ENCODE measurements at regions not wholly inside any gene's neighbourhood (a gene's known extent, or its start where the extent isn't known, plus 50 kb on each side); places are given as distances from the start of the nearest gene placed in this dataset.

DNA sequence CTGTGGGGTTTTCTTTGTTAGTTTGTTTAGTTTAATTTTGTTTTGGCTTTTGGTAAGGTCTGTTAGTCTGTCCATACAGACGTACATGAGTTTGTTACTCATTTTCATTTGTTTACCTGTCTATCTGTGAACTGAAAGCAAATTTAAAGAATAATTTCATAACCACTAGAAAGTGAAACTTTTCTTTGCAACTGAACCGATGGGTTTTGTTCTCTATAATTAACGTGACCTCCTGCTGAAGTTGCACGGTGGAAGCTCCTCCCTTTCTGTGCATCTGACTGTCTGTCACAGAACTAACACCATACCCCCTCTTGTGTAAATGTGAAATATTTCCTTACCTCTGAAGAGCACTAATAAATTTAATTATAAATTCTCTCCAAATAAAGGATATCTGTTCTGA is 595.5 kb downstream of the GALC start:
- TF ChIP-seq, protein P1, sequence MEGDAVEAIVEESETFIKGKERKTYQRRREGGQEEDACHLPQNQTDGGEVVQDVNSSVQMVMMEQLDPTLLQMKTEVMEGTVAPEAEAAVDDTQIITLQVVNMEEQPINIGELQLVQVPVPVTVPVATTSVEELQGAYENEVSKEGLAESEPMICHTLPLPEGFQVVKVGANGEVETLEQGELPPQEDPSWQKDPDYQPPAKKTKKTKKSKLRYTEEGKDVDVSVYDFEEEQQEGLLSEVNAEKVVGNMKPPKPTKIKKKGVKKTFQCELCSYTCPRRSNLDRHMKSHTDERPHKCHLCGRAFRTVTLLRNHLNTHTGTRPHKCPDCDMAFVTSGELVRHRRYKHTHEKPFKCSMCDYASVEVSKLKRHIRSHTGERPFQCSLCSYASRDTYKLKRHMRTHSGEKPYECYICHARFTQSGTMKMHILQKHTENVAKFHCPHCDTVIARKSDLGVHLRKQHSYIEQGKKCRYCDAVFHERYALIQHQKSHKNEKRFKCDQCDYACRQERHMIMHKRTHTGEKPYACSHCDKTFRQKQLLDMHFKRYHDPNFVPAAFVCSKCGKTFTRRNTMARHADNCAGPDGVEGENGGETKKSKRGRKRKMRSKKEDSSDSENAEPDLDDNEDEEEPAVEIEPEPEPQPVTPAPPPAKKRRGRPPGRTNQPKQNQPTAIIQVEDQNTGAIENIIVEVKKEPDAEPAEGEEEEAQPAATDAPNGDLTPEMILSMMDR (IDR thresholded peaks at IDR 0.05; ENCODE audit: insufficient read depth, low read length, missing control alignments): no peak
- POLR2A ChIA-PET: no interaction called here
- DNase-seq (ENCODE audit: low read depth, low spot score): no peak
- no peak overlapping the region for H3K4me3 ChIP-seq (ENCODE audit: low read depth, low read length)
- CTCF ChIA-PET: no interaction called here

DNA sequence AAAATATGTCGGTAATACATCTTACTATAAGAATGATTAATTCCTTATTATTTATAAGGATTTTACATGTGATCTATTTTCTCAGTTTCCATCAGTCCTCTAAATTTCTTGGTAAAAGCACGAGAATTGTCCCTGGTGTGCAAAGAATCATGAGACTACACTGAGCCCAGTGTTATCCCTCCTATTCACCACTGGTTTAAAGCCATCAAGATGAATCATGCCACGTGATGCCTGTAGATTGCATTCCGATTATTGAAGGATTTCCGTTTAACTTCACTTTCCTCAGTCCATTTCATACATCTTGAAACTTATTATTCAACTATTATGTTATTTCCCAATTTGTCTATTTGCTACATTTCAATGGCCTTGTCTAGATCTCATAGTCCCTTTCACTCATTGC is 601.9 kb downstream of the GALC start:
- no peak for DNase-seq (ENCODE audit: low read depth, low spot score)
- TF ChIP-seq, protein P1 (IDR thresholded peaks at IDR 0.05; ENCODE audit: insufficient read depth, low read length, missing control alignments): no peak
- no peak overlapping the region for H3K4me3 ChIP-seq (ENCODE audit: low read depth, low read length)
- ChIA-PET CTCF (no interaction called here), POLR2A (no interaction called here)

DNA sequence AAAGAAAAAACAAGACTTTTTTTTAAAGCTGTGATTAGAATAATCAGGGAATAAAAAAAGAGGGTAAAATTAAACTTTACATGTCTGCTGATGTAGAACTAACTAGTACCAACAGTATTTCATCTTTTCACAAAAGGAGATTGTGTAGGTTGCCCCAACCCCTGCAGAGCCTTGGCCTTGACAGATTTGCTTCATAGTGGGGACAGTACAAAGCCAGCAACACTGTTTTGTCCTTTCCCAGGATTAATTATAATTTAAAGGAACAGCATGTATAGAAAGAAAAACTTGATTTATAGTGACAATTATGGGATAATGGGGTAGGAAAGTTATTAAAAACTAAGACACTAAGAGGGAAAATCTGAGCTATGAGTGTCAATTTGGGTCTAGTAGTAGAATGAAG is 604.0 kb downstream of the GALC start:
- ChIA-PET CTCF (no interaction called here), POLR2A (no interaction called here)
- no peak for DNase-seq (ENCODE audit: low read depth, low spot score)
- TF ChIP-seq, protein P1 (IDR thresholded peaks at IDR 0.05; ENCODE audit: insufficient read depth, low read length, missing control alignments): no peak
- H3K4me3 ChIP-seq (ENCODE audit: low read depth, low read length): no peak overlapping the region

DNA sequence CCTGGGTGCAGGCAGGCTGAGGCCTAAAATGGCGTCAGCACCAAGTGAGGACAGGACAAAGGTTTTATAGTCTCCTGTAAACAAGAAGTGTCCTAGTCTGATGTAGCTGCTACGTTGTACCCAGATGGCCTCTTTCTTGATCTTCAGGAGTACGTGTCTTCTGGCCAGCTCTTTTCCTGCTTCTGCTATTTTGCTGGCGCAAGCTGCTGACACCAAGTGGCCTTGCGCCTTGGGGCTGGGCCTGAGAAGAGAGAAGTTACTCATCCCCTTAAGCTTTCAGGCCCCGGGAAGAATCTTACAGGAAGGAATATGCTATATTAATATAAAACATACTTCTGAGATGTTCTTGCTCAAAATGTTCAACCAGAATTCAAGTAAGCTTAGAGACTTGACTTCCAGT is 605.2 kb downstream of the GALC start:
- H3K4me3 ChIP-seq (ENCODE audit: low read depth, low read length): no peak overlapping the region
- DNase-seq (ENCODE audit: low read depth, low spot score): no peak
- CTCF ChIA-PET: no interaction called here
- TF ChIP-seq, protein P1 (IDR thresholded peaks at IDR 0.05; ENCODE audit: insufficient read depth, low read length, missing control alignments): no peak
- POLR2A ChIA-PET: no interaction called here

- DNase-seq (ENCODE audit: low read depth, low spot score): no peak
- no peak overlapping the region for H3K4me3 ChIP-seq (ENCODE audit: low read depth, low read length)
- ChIA-PET CTCF (no interaction called here), POLR2A (no interaction called here)
- TF ChIP-seq, protein P1 (IDR thresholded peaks at IDR 0.05; ENCODE audit: insufficient read depth, low read length, missing control alignments): no peak
Observed at GRCh38 chr14:87386524-87386923, 606.5 kb downstream of the GALC start.

GRCh38 chr14:87380054-87380453 is 612.9 kb downstream of the GALC start:
- no peak for DNase-seq (ENCODE audit: low read depth, low spot score)
- TF ChIP-seq, protein P1 (IDR thresholded peaks at IDR 0.05; ENCODE audit: insufficient read depth, low read length, missing control alignments): no peak
- CTCF ChIA-PET: no interaction called here
- POLR2A ChIA-PET: no interaction called here
- no peak overlapping the region for H3K4me3 ChIP-seq (ENCODE audit: low read depth, low read length)

Measured in AG04449 (cell line).